Erythroblast (primary cell): ENCODE measurements at regions not wholly inside any gene's neighbourhood (a gene's known extent, or its start where the extent isn't known, plus 50 kb on each side); places are given as distances from the start of the nearest gene placed in this dataset.

Experiments used
- GATA1 ChIP-seq: IDR thresholded peaks from 2 replicates; pipeline ENCODE4 v1.6.1; 2011; ENCODE audit warnings: low read depth, mild to moderate bottlenecking, control low read depth, low read length, moderate library complexity
- POLR2A ChIP-seq: IDR thresholded peaks from 2 replicates; pipeline ENCODE4 v1.6.1; 2011; ENCODE audit warnings: mild to moderate bottlenecking, low read length

GRCh38 chr15:94893091-94893490, 661.7 kb downstream of the MCTP2 start:
- TF ChIP-seq POLR2A (no peak), GATA1 (no peak)
